IPS-20b (cell line): ENCODE measurements at regions not wholly inside any gene's neighbourhood (a gene's known extent, or its start where the extent isn't known, plus 50 kb on each side); places are given as distances from the start of the nearest gene placed in this dataset.

Source experiments
- H3K27ac ChIP-seq: one replicate; pipeline ENCODE4 v1.5.1; 2013; ENCODE audit warnings: low read length
- H3K27me3 ChIP-seq: 2 replicates; pipeline ENCODE4 v1.6.1; 2013; ENCODE audit warnings: mild to moderate bottlenecking, low read length, inconsistent platforms; ENCODE audit not compliant: insufficient read depth
- H3K36me3 ChIP-seq: 2 replicates; pipeline ENCODE4 v1.6.1; 2013; ENCODE audit warnings: low read depth, mild to moderate bottlenecking, inconsistent platforms, low read length, moderate library complexity; ENCODE audit not compliant: insufficient read depth
- H3K4me1 ChIP-seq: 2 replicates; pipeline ENCODE4 v1.6.1; 2013; ENCODE audit warnings: mild to moderate bottlenecking, control low read depth, inconsistent platforms, low read length, moderate library complexity; ENCODE audit not compliant: insufficient read depth
- H3K4me3 ChIP-seq: 2 replicates; pipeline ENCODE4 v1.5.1; 2013; ENCODE audit warnings: mild to moderate bottlenecking, low read length, inconsistent platforms
- H3K9ac ChIP-seq: 2 replicates; pipeline ENCODE4 v1.6.1; 2013; ENCODE audit warnings: low read depth, mild to moderate bottlenecking, inconsistent platforms, low read length, moderate library complexity
- H3K9me3 ChIP-seq: 2 replicates; pipeline ENCODE4 v1.6.1; 2013; ENCODE audit warnings: mild to moderate bottlenecking, low read depth, low read length, inconsistent platforms; ENCODE audit not compliant: insufficient read depth

GRCh38 chr3:181797431-181797830 lies 85.7 kb downstream of the SOX2 start:
- Histone ChIP-seq H3K4me3 (no peak overlapping the region), H3K36me3 (no peaks in the 10 kb centered on the region), H3K27ac (no peak overlapping the region), H3K4me1 (peaks cover 20% of the 10 kb centered on the region), H3K27me3 (no peaks in the 10 kb centered on the region), H3K9me3 (no peaks in the 10 kb centered on the region), H3K9ac (peak overlapping the region; percentile 3; the same call in 1 of the 2 replicates)

DNA sequence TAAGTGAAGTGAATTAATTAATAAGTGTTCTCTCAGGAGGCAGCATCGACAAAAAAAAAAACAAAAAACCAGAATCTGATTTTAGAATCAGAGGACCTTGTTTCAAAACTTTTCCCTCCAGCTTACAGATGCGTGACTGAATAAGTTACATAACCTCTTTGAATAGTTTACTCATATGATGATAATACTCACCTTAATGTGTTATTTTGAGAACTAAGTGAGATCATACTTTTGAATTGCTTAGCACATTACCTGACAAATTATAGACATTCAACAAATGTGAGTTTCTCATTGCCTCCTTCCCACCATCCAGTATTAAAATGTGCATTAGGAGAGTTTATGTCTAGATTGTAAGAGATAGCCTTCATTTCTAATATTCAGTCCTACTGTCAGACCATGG lies 94.0 kb downstream of the SOX2 start:
- Histone ChIP-seq H3K9ac (no peak overlapping the region), H3K36me3 (no peaks in the 10 kb centered on the region), H3K27me3 (no peaks in the 10 kb centered on the region)

GRCh38 chr3:181808053-181808452 lies 96.3 kb downstream of the SOX2 start:
- Histone ChIP-seq H3K36me3 (no peaks in the 10 kb centered on the region), H3K9me3 (no peaks in the 10 kb centered on the region), H3K27ac (no peak overlapping the region), H3K4me1 (no peaks in the 10 kb centered on the region), H3K27me3 (no peaks in the 10 kb centered on the region), H3K4me3 (no peak overlapping the region), H3K9ac (no peak overlapping the region)

More for the DNA sequence above, 94.0 kb downstream of the SOX2 start:
- Histone ChIP-seq H3K4me1 (no peaks in the 10 kb centered on the region), H3K9me3 (no peaks in the 10 kb centered on the region), H3K4me3 (no peak overlapping the region), H3K27ac (no peak overlapping the region)

DNA sequence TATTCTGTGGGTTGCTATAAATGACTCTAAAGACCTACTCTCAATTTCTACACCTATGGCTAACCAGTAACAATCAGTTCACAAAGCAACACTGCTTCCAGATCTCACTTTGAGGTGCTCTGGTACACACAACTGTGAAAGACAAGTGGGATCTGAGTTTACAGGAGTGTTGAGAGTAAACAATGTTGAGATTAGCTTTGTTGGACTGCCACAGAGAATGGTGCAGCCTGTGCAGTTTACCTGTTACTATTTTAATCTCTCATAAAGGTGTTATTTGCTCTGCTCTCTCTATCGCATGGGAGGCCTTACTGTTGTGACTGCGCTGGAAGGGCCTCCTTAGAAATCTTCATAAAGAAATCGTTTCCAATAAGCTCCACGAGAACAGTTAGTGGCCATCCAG lies 112.0 kb downstream of the SOX2 start:
- Histone ChIP-seq H3K9me3 (no peaks in the 10 kb centered on the region), H3K4me1 (peaks cover 5% of the 10 kb centered on the region), H3K4me3 (no peak overlapping the region), H3K27me3 (no peaks in the 10 kb centered on the region), H3K36me3 (no peaks in the 10 kb centered on the region), H3K9ac (no peak overlapping the region), H3K27ac (no peak overlapping the region)

DNA sequence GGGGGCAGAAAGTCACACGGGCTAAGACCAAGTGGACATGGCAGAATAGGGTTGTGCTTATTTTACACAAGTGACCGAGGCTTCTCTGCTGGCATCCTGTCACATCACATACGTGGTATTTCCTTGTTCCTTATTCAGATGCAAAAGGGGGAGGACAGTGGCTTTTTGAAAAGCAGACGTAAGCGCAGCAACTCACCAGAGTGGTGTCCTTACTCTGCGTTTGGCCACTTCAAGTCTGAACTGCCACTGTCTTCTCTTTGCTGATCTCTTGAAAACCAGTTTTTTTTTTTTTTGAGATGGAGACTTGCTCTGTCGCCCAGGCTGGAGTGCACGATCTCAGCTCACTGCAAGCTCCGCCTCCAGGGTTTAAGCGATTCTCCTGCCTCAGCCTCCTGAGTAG lies 113.2 kb downstream of the SOX2 start:
- no peaks in the 10 kb centered on the region for H3K9me3 ChIP-seq
- H3K4me3 ChIP-seq: no peak overlapping the region
- no peaks in the 10 kb centered on the region for H3K27me3 ChIP-seq
- H3K9ac ChIP-seq: no peak overlapping the region
- H3K36me3 ChIP-seq: no peaks in the 10 kb centered on the region
- H3K4me1 ChIP-seq: peaks cover 5% of the 10 kb centered on the region
- H3K27ac ChIP-seq: no peak overlapping the region

DNA sequence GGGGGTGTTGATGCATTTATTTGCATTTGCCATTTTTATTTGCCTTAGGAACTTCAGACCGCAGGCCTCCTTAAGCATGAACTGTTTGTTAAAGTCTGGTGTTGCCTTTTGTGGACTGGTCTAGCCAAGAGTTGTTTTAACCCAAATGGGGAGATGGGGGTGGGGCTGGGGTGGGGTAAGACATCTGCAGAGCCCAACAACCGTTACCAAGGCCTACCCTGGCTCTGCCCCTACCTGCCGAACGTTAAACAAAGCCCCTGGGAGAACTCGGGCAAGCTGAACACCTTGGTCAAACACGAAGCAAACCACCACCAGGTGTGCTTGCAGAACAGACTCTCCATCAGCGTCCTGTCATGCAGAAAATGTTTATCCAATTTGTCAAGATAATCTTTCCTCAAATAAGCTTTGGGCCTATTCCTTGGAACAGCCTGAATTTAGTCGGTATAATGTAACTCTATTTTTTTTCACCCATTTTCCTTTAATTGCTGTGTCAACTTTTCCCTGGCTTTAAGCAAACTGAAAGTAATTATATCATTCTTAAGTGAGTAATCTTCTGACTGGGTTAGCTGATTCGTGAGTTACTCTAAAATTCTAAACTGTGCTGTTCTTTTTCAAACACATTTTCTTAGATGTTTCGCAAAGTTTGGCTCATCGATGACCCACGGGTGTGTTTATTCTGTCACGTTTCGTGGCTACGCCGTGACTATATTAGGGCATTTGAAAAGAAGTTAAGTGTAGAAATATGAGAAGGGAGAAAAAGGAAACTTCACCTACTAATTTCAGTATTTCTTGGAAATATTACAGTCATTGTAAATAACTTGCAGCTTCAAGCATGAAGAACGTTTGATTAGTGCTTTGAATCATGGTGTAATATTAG lies 127.6 kb downstream of the SOX2 start:
- H3K9ac ChIP-seq: no peak overlapping the region
- H3K4me1 ChIP-seq: no peaks in the 10 kb centered on the region; the same call in 1 of the 2 replicates
- H3K4me3 ChIP-seq: no peak overlapping the region
- no peak overlapping the region for H3K27ac ChIP-seq
- H3K9me3 ChIP-seq: peaks cover 3% of the 10 kb centered on the region; the same call in 1 of the 2 replicates
- H3K36me3 ChIP-seq: no peaks in the 10 kb centered on the region
- no peaks in the 10 kb centered on the region for H3K27me3 ChIP-seq

GRCh38 chr3:181839916-181840297 lies 128.2 kb downstream of the SOX2 start:
- Histone ChIP-seq H3K9me3 (peaks cover 3% of the 10 kb centered on the region; the same call in 1 of the 2 replicates), H3K36me3 (no peaks in the 10 kb centered on the region), H3K4me3 (no peak overlapping the region), H3K27ac (no peak overlapping the region), H3K27me3 (no peaks in the 10 kb centered on the region), H3K9ac (no peak overlapping the region), H3K4me1 (no peaks in the 10 kb centered on the region; the same call in 1 of the 2 replicates)

DNA sequence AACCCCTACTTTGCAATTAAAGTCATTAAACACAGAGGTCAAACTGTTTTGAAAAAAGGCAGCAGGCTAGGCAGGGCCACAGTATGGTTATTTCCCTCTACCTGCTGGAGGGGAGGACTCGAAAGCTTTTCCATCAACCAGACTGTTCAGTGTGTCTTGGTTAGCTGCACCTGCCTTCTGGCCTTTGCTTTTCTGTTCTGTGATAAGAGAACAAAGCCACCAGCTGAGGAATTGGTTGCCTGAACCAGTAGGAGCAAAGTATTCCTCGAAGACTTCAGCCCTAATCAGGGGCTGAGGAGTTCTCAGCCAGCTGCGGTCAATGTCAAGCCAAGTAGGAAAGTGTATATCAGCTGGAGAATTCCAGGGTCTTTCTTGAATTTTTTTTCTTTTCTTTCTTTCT lies 132.5 kb downstream of the SOX2 start:
- Histone ChIP-seq H3K4me3 (no peak overlapping the region), H3K36me3 (no peaks in the 10 kb centered on the region), H3K9me3 (peaks cover 3% of the 10 kb centered on the region; the same call in 1 of the 2 replicates), H3K27me3 (no peaks in the 10 kb centered on the region), H3K4me1 (no peaks in the 10 kb centered on the region; the same call in 1 of the 2 replicates), H3K27ac (no peak overlapping the region), H3K9ac (no peak overlapping the region)

GRCh38 chr3:181847276-181847675 lies 135.6 kb downstream of the SOX2 start:
- Histone ChIP-seq H3K36me3 (no peaks in the 10 kb centered on the region), H3K4me1 (no peaks in the 10 kb centered on the region; the same call in 1 of the 2 replicates), H3K9me3 (no peaks in the 10 kb centered on the region), H3K27ac (no peak overlapping the region), H3K4me3 (no peak overlapping the region), H3K9ac (no peak overlapping the region), H3K27me3 (no peaks in the 10 kb centered on the region)

GRCh38 chr3:181851063-181851462 lies 139.3 kb downstream of the SOX2 start:
- Histone ChIP-seq H3K9ac (no peak overlapping the region), H3K27ac (no peak overlapping the region), H3K9me3 (no peaks in the 10 kb centered on the region), H3K4me1 (0 out of 2 replicates have a peak, but pooled peaks cover 3% of the 10 kb centered on the region), H3K36me3 (no peaks in the 10 kb centered on the region), H3K27me3 (no peaks in the 10 kb centered on the region), H3K4me3 (no peak overlapping the region)

DNA sequence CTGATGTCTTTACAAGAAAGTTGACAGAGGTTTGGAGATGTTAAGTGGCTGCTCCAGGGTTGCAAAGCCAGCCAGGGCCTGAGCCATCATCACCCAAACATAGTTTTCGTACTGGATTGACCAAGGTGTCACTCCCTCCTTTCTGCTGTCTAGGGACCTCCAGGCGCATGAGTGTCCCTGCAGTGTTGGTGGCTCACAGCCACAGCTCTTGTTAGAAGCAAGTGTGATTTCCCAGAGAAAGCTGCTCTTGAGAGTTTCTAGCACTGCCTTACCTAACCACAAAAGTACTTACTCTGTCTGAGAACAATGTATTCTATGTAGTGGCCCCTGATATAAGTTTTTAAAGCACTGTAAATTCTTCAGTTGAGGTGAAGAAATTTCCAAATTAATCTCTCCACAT lies 144.1 kb downstream of the SOX2 start:
- H3K27ac ChIP-seq: no peak overlapping the region
- H3K4me3 ChIP-seq: no peak overlapping the region
- no peaks in the 10 kb centered on the region for H3K36me3 ChIP-seq
- no peaks in the 10 kb centered on the region for H3K27me3 ChIP-seq
- H3K4me1 ChIP-seq: peaks cover 22% of the 10 kb centered on the region; the same call in 1 of the 2 replicates
- H3K9me3 ChIP-seq: no peaks in the 10 kb centered on the region
- H3K9ac ChIP-seq: no peak overlapping the region

- Histone ChIP-seq H3K27ac (peak overlapping the region; percentile 50), H3K4me1 (peaks cover 34% of the 10 kb centered on the region), H3K27me3 (no peaks in the 10 kb centered on the region), H3K4me3 (peak overlapping the region; percentile 21), H3K36me3 (no peaks in the 10 kb centered on the region), H3K9me3 (no peaks in the 10 kb centered on the region), H3K9ac (peak overlapping the region; percentile 62)
These were observed 147.8 kb downstream of the SOX2 start for GRCh38 chr3:181859518-181859917.
